D721Med (cell line): ENCODE measurements at regions not wholly inside any gene's neighbourhood (a gene's known extent, or its start where the extent isn't known, plus 50 kb on each side); places are given as distances from the start of the nearest gene placed in this dataset.

Source experiments
- DNase-seq: peaks from one replicate; pipeline ENCODE4 v3.0.0; 2011; ENCODE audit warnings: low spot score; ENCODE audit not compliant: insufficient read length
- FAIRE-seq: peaks from 2 replicates; lab custom pipeline; 2011; peaks lifted over from hg19 to GRCh38; lab: Jason Lieb, UNC
- CTCF ChIP-seq: IDR thresholded peaks from 2 replicates; pipeline ENCODE4 v1.5.1; 2012; ENCODE audit warnings: mild to moderate bottlenecking, control low read depth; ENCODE audit not compliant: insufficient read depth; ENCODE audit errors: missing control alignments

DNA sequence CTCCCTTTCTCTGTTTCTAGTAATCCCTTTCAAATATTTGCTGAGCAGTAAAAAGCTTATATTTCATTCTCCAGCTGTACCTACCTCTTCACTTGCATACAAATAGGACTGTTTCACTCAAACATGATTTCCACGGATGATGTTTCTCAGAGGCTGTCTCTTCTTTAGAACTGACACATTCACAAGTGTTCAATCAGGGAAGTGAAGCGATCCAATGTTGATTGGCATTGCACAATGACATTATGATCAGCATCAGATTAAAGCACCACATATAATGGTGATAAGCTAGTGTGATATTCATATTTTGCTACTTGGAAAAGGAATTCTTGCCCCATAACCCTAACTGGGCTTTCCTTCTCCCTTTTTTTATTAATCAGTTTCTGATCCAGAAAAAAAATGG is 681.8 kb downstream of the TBC1D32 start:
- DNase-seq: no peak
- TF ChIP-seq CTCF: no peak

DNA sequence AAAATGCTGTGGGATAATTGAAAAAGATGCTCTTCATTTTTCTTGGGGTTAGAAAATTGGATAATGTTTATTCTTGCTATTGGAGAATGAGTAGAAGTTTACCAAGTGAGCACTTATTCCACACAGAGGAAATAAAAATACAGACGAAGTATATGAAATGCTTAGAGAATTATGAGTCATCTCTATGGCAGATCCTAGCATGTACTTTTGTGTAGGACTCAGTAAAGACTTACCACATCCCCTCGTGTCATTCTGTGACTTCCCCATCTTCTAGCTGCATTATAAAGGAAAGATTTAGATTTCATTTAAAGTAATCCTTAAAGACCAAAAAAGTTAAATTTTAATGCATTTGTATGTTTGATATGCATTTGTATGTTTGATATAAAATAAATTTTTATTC is 685.6 kb downstream of the TBC1D32 start:
- no peak for FAIRE-seq
- no peak for TF ChIP-seq CTCF
- no peak for DNase-seq

More for the DNA sequence above, 681.8 kb downstream of the TBC1D32 start:
- FAIRE-seq: no peak

DNA sequence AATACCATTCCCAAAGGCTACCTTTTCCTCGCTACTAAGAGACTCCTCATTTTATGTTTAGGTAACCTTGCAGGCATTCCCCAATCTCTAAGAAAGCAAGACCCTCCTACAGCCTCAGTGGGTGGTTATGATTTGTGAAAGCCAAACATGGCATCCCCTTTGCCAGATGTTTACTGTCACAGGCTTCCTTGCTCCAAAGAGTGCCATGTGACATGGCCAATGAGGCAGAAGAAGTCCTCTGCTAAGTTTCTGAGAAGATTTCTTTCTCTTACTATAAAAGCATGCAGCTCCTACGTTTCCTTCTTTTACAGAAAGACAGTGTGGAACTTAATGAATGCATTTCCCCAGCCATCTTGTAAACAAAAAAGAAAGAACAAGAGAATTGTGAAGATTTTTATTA is 688.2 kb downstream of the TBC1D32 start:
- no peak for FAIRE-seq
- no peak for DNase-seq
- no peak for TF ChIP-seq CTCF

DNA sequence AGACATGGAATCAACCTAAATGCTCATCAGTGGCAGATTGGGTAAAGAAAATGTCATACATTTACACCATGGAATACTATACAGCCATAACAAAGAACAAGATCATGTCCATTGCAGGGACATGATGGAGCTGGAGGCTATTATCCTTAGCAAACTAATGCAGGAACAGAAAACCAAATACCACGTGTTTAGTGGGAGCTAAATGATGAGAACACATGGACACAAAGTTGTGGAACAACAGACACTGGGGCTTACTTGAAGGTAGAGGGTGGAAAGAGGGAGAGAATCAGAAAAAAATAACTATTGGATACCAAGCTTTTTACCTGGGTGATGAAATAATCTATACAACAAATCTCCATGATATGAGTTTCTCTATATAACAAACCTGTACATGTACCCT is 701.3 kb downstream of the TBC1D32 start:
- no peak for FAIRE-seq

DNA sequence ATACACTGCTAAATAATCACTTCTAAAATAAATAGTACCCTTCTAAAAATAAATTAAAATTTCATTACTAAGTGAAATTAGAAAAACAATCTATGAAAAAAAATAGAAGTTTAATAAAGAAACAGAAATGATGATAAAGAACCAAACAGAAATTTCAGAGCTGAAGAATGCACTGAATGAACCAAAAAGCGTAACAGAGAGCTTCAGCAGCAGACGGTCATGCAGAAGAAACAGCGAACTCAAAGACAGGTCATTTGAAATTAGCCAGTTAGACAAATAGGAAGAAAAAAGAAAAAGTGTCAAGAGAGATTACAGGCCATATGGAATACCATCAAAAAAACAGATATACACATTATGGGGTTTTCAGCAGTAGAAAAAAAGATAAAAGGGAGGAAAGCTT is 706.7 kb downstream of the TBC1D32 start:
- DNase-seq (no peak), FAIRE-seq (no peak)
- no peak for TF ChIP-seq CTCF

More for the DNA sequence above, 701.3 kb downstream of the TBC1D32 start:
- DNase-seq: no peak
- TF ChIP-seq CTCF: no peak

DNA sequence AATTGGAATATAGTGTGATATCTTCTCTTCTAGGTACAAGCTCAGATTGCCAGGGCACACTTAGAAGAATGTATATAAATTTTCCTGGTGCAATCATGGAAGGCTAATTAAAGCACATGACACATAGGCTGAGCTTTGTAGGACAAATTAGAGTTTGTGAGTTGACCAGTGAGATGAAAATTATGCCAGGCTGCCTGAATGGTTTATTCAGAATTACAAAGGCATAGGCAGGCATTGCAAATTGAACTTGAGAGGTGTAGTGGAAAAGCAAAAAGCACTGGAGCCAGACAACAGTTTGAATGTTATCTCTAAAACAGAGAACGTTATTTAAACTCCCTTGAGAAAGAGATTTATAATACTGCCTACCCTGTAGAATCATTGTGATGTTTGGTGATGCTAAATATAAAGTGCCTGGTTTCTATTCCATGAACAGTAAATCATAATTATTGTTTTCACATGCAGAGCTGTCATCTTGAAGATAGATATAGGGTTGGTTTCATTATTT is 712.1 kb downstream of the TBC1D32 start:
- no peak for TF ChIP-seq CTCF
- no peak for DNase-seq
- no peak for FAIRE-seq

DNA sequence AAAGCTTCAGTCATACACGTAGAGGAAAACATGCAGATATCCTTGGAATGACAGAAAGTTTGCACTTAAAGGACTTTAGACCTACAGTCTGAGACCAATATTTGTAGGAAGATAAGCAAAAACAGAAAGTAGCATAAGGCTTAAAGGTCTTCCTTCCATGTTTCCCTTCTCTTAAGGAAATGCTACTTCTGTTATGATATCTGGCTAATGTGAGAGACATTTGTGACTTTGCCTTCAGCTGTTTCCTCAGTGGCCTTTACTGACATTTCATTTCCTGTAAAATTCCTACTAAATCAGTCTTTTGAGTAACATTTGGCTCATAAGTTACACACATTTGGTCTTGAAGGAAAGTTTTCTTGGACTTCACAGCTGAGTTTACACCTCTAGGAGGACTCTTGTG is 713.4 kb downstream of the TBC1D32 start:
- FAIRE-seq (no peak), DNase-seq (no peak)
- no peak for TF ChIP-seq CTCF
